ENCODE measurements at regions not wholly inside any gene's neighbourhood (a gene's known extent, or its start where the extent isn't known, plus 50 kb on each side); places are given as distances from the start of the nearest gene placed in this dataset.

DNA sequence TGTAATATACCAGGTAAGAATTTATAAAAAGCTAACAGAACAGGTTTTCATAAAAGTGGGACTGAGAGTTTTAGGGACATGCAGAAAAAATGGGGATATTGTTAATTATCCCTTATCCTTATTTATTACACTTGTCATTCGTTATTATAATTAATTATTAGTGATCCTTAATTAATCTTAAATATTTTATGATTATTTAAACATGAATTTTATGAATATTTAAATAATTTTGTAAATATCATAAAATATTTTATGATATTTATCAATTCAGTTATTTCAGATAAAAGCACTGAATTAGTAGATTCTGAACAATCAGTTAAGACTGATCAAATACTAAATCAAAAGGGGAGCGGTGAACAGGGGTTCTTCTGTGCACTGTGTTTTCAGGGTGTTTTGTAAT lies 300.1 kb downstream of the PAX1 start:
- TF ChIP-seq CTCF (IDR thresholded peaks at IDR 0.05; ENCODE audit: low read depth, low read length): no peak
- TF ChIP-seq, protein P1, sequence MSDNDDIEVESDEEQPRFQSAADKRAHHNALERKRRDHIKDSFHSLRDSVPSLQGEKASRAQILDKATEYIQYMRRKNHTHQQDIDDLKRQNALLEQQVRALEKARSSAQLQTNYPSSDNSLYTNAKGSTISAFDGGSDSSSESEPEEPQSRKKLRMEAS (IDR thresholded peaks at IDR 0.05; ENCODE audit: low read depth, low read length): no peak

Measured in NB4 (cell line).